ENCODE measurements at regions not wholly inside any gene's neighbourhood (a gene's known extent, or its start where the extent isn't known, plus 50 kb on each side); places are given as distances from the start of the nearest gene placed in this dataset.

DNA sequence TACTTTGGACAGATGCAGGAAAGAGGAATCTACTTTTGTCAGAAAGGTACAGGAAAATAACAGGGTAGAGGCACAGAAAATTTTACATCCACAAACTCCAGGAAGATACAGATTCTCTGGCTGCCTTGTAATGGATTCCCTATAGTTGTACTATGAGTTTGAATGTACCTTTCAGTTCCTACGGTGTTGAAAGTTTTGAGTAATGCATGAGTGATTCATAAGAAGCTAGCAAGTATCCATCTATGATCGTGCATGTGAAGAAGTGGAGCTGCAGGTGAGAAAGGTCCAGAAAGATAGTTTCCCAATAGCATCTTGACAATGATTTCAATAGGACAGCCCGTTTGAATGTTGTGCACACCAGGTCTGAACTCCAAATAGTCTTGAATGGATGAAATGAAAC lies 786.5 kb upstream of the ROBO1 start:
- TF ChIP-seq EP300 (IDR thresholded peaks at IDR 0.05; ENCODE audit: low read depth): no peak
- TF ChIP-seq, protein P1, sequence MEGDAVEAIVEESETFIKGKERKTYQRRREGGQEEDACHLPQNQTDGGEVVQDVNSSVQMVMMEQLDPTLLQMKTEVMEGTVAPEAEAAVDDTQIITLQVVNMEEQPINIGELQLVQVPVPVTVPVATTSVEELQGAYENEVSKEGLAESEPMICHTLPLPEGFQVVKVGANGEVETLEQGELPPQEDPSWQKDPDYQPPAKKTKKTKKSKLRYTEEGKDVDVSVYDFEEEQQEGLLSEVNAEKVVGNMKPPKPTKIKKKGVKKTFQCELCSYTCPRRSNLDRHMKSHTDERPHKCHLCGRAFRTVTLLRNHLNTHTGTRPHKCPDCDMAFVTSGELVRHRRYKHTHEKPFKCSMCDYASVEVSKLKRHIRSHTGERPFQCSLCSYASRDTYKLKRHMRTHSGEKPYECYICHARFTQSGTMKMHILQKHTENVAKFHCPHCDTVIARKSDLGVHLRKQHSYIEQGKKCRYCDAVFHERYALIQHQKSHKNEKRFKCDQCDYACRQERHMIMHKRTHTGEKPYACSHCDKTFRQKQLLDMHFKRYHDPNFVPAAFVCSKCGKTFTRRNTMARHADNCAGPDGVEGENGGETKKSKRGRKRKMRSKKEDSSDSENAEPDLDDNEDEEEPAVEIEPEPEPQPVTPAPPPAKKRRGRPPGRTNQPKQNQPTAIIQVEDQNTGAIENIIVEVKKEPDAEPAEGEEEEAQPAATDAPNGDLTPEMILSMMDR (IDR thresholded peaks at IDR 0.05): no peak
